Memory B cell (primary cell): ENCODE measurements at regions not wholly inside any gene's neighbourhood (a gene's known extent, or its start where the extent isn't known, plus 50 kb on each side); places are given as distances from the start of the nearest gene placed in this dataset.
"Not testable (repeated sequence)": the region's sequence is repeated elsewhere in the genome, so short reads cannot be mapped to it uniquely, and the experiment has no call there.

Experiments used
- ATAC-seq: fragments of 150-1000 bp; cut with Tn5 transposase; 2 replicates; pipeline ENCODE4 v1.10.0; 2021; ENCODE audit warnings: low read depth, mild to moderate bottlenecking, moderate library complexity
- DNase-seq, 2 donors: peaks; one replicate each; pipeline ENCODE4 v3.0.0; 2022; ENCODE audit warnings: low spot score in 2 of 2
- H3K27ac Mint-ChIP-seq: one replicate; pipeline ENCODE4 v1.8.0; 2022; ENCODE audit warnings: mild to moderate bottlenecking, moderate library complexity, mixed read lengths
- H3K27me3 Mint-ChIP-seq: one replicate; pipeline ENCODE4 v1.8.0; 2022; ENCODE audit warnings: mixed read lengths
- H3K36me3 Mint-ChIP-seq: one replicate; pipeline ENCODE4 v1.8.0; 2022; ENCODE audit warnings: mild to moderate bottlenecking, mixed read lengths
- H3K4me1 Mint-ChIP-seq: one replicate; pipeline ENCODE4 v1.8.0; 2022; ENCODE audit warnings: mixed read lengths
- H3K4me3 Mint-ChIP-seq: one replicate; pipeline ENCODE4 v1.8.0; 2022; ENCODE audit warnings: mild to moderate bottlenecking, moderate library complexity, mixed read lengths
- H3K9me3 Mint-ChIP-seq: one replicate; pipeline ENCODE4 v1.8.0; 2022; ENCODE audit warnings: mixed read lengths

DNA sequence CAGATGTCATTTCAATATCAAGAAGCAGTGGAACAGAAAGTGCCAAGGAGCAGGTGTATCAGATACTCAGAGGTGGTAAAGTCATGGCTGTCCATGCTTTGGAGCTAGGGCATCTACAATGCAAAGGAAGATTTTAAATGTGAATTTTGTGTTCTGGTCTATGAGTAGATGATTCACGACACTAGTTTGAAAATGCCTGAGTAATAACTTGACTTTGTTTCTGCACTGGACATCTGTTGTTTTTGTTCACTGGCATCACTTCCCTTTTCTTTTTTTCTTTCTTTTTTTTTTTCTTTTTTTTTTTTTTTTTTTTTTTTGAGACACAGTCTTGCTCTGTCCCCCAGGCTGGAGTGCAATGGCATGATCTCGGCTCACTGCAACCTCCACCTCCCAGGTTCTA is 460.7 kb upstream of the PAPPA start:
- H3K27ac Mint-ChIP-seq, DNase-seq, H3K4me1 Mint-ChIP-seq, H3K4me3 Mint-ChIP-seq, ATAC-seq, H3K27me3 Mint-ChIP-seq, H3K9me3 Mint-ChIP-seq, H3K36me3 Mint-ChIP-seq: not testable (repeated sequence)

GRCh38 chr9:115694014-115694413 is 459.6 kb upstream of the PAPPA start:
- DNase-seq = no peak
- ATAC-seq = no peak
- Mint-ChIP-seq H3K4me3 (no peak overlapping the region), H3K27me3 (no peaks in the 10 kb centered on the region), H3K36me3 (no peaks in the 10 kb centered on the region), H3K9me3 (no peaks in the 10 kb centered on the region), H3K27ac (no peak overlapping the region), H3K4me1 (no peaks in the 10 kb centered on the region)

DNA sequence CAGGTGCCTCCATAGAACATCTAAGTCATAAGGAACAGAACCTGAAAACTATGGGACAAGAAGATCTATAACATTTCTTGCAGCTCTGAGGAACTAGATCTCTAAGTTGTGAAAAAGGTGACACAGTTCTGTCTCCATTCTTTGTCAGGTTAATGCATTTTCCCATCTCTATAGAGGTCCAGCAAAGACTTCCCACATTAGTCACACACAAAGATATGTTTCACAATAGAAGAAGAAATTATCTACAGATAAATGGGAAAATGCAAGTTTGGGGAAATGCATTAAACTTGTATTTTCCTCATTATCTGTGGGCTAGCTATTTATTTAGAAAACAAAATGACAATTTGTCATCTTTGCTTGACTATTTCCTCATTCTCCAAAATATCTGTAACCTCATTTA is 458.6 kb upstream of the PAPPA start:
- DNase-seq = no peak
- H3K4me1 Mint-ChIP-seq = no peaks in the 10 kb centered on the region
- H3K27ac Mint-ChIP-seq = no peak overlapping the region
- ATAC-seq = no peak
- H3K36me3 Mint-ChIP-seq = no peaks in the 10 kb centered on the region
- H3K4me3 Mint-ChIP-seq = no peak overlapping the region
- H3K9me3 Mint-ChIP-seq = no peaks in the 10 kb centered on the region
- H3K27me3 Mint-ChIP-seq = no peaks in the 10 kb centered on the region

DNA sequence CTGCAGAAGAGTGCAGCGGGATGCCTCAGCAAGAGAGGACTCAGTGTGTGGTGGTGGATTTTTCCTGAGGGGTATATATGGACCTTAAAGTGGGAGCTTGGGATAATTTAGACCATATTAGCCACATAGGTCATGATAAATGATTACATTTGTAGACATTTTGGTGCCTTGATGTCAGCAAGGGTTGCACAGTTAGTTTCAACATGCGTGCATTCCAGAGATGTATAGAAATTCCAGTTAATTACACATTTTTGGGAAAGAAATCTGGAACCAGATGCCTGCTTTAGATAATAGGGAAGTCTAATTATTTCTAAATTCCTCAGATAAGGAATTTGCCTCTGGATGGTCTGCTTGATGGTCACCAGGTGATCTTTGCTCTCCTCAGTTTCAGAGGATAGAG is 440.6 kb upstream of the PAPPA start:
- no peak for DNase-seq

DNA sequence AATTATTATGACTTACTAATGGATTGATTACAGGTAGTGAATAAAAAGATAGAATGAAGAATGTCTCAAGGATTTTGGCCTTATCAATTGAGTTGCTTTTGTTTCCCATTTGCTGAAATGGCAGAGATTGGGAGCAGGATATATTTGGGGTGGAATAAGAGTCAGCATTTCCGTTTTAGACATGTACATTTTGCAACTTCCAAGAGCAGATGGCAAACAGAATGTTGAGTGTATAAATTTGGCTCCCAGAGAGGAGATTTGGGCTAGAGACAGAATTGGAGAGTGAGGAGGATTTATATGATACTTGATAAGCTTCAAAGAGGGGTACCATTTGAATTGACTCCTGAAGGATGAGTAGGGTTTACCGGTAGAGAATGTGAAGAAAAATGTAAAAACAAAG is 437.9 kb upstream of the PAPPA start:
- DNase-seq = no peak
- no peaks in the 10 kb centered on the region for H3K36me3 Mint-ChIP-seq
- no peak overlapping the region for H3K27ac Mint-ChIP-seq
- H3K27me3 Mint-ChIP-seq = peaks cover 3% of the 10 kb centered on the region
- peaks cover 5% of the 10 kb centered on the region for H3K9me3 Mint-ChIP-seq
- H3K4me1 Mint-ChIP-seq = no peaks in the 10 kb centered on the region
- no peak for ATAC-seq
- no peak overlapping the region for H3K4me3 Mint-ChIP-seq

More for the DNA sequence above, 440.6 kb upstream of the PAPPA start:
- H3K4me1 Mint-ChIP-seq = no peaks in the 10 kb centered on the region
- no peak overlapping the region for H3K27ac Mint-ChIP-seq
- no peak for ATAC-seq
- no peaks in the 10 kb centered on the region for H3K36me3 Mint-ChIP-seq
- peaks cover 3% of the 10 kb centered on the region for H3K27me3 Mint-ChIP-seq
- peaks cover 5% of the 10 kb centered on the region for H3K9me3 Mint-ChIP-seq
- no peak overlapping the region for H3K4me3 Mint-ChIP-seq

GRCh38 chr9:115717298-115717697 is 436.3 kb upstream of the PAPPA start:
- ATAC-seq (no peak), DNase-seq (no peak)
- Mint-ChIP-seq H3K4me3 (no peak overlapping the region), H3K27me3 (peaks cover 3% of the 10 kb centered on the region), H3K27ac (no peak overlapping the region), H3K9me3 (peaks cover 3% of the 10 kb centered on the region), H3K36me3 (no peaks in the 10 kb centered on the region), H3K4me1 (no peaks in the 10 kb centered on the region)

DNA sequence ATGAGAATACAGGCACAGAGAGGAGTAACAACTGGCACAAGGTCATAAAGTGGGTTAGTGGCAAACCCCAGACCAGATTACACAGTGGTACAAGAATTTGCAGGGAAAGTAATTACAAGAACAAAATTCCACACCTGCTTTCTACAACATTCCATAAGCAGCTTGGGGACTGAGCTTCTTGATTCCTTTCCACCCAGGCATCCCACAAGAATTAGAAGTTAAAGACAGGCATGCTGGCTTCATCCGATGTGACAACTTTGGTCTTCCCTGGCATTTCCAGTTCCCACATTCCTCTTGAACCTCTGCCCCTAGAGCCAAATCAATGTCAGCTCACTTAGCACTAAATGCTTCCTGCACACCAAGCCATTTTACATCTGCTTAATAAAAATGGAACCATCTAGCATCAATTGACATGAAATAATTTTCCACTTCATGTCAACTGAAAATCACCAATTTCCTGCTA is 435.8 kb upstream of the PAPPA start:
- peaks cover 2% of the 10 kb centered on the region for H3K27me3 Mint-ChIP-seq
- H3K9me3 Mint-ChIP-seq = peaks cover 3% of the 10 kb centered on the region
- no peak overlapping the region for H3K27ac Mint-ChIP-seq
- no peaks in the 10 kb centered on the region for H3K4me1 Mint-ChIP-seq
- DNase-seq (no peak), ATAC-seq (no peak)
- H3K4me3 Mint-ChIP-seq = no peak overlapping the region
- H3K36me3 Mint-ChIP-seq = no peaks in the 10 kb centered on the region

- no peak overlapping the region for H3K27ac Mint-ChIP-seq
- ATAC-seq (no peak), DNase-seq (no peak)
- H3K36me3 Mint-ChIP-seq = no peaks in the 10 kb centered on the region
- no peaks in the 10 kb centered on the region for H3K4me1 Mint-ChIP-seq
- no peak overlapping the region for H3K4me3 Mint-ChIP-seq
- peaks cover 18% of the 10 kb centered on the region for H3K9me3 Mint-ChIP-seq
- H3K27me3 Mint-ChIP-seq = no peaks in the 10 kb centered on the region
Measured at GRCh38 chr9:115730396-115730795, 423.2 kb upstream of the PAPPA start.

- Mint-ChIP-seq H3K9me3 (peaks cover 17% of the 10 kb centered on the region), H3K4me1 (no peaks in the 10 kb centered on the region), H3K36me3 (no peaks in the 10 kb centered on the region), H3K4me3 (no peak overlapping the region), H3K27me3 (no peaks in the 10 kb centered on the region), H3K27ac (no peak overlapping the region)
- DNase-seq = no peak
- ATAC-seq = no peak
Measured at GRCh38 chr9:115730845-115731244, 422.7 kb upstream of the PAPPA start.

DNA sequence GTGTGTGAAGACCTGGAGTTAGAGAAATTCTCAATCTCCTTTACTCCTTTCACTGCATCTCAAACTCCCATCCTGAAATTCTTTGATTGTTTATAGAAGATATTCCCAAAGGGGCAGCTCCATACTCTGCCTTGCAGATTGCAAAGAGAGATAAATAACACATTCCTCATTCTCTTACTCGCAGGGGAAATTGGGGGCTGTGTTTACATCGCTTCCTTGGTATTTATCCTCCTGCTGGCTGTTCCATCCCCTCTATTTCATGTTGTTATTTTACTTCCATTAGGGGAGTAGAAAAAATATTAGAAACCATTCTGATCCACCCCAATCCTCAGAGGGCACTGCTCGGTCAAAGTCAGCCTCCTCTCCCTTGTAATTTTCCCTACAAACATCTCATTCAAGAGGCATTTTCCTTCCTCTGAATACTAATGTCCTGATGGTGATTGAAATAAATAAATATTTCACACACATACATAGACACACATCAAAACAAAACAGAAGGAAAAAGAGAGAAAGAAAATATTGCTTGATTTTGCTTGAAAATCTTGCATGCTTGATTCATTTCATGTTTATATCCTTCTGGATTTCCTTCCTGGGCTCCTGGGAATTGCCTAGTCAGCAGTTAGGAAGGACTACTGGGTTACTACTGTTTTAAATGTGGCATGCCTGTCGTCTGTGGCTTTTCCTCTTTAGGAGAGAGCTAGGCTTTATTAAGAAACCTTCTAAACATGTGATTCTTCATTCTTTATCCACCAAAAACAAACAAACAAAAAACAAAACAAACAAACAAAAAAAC is 420.1 kb upstream of the PAPPA start:
- H3K4me1 Mint-ChIP-seq = no peaks in the 10 kb centered on the region
- H3K36me3 Mint-ChIP-seq = no peaks in the 10 kb centered on the region
- no peak overlapping the region for H3K27ac Mint-ChIP-seq
- H3K27me3 Mint-ChIP-seq = no peaks in the 10 kb centered on the region
- DNase-seq (no peak), ATAC-seq (no peak)
- H3K9me3 Mint-ChIP-seq = peaks cover 5% of the 10 kb centered on the region
- H3K4me3 Mint-ChIP-seq = no peak overlapping the region

DNA sequence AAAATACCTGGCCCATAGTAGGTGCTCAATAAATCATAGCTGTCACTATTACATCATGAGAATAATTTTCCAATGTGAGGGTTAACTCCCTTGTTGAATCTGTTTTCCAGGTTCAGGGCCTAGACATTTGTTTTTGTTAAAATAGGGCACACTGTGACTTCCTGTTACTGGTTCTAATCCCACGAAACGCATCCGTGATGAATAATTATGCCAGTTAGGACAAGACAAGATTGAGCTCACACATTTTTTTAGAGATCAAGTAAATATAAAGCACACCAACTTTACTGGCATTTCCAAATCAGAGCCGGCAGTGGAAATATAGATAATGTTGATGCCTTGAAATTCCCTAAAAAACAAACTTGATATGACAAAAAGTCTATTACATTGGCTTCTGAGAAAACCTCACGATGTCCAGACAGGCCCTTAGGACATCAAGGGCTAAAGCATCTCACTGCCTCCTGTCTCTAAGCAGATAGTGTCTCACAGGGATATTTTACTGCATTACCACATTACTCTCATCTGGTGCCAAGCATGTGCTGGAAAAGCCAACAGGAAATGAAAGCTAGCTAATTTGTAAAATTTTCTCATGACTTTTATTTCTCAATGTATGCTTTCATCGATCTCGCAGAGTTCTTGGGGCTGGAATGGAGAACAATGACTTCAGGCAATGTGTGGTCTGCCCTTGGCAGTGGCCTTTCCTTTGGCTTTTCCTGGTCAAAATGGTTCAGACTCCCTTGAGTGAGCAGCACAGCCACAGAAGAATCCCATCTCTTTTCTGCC is 414.3 kb upstream of the PAPPA start:
- ATAC-seq = no peak

DNA sequence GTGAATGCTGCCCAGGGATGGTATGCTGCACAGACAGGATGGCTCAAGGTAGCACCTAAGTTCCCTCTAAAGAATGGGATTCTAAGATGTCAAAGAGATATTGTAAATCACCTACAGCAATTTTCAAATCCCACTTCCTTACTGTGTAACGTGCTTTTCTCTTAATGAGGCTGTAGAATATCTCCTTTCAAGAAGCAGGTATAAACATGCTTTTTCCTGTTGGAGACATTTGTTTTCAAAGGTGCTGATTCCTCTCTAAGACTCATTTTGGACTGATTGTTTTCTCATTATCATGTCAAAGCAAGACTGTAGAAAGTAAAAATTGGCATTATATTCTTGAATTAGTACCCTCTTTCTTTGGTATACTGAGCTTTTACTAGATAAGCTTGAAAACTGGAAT is 412.6 kb upstream of the PAPPA start:
- Mint-ChIP-seq H3K4me3 (no peak overlapping the region), H3K27me3 (no peaks in the 10 kb centered on the region), H3K9me3 (no peaks in the 10 kb centered on the region), H3K4me1 (no peaks in the 10 kb centered on the region), H3K36me3 (no peaks in the 10 kb centered on the region), H3K27ac (no peak overlapping the region)
- ATAC-seq (no peak), DNase-seq (no peak)

More for the DNA sequence above, 414.3 kb upstream of the PAPPA start:
- Mint-ChIP-seq H3K27me3 (no peaks in the 10 kb centered on the region), H3K9me3 (no peaks in the 10 kb centered on the region), H3K27ac (no peak overlapping the region), H3K4me3 (no peak overlapping the region), H3K4me1 (no peaks in the 10 kb centered on the region), H3K36me3 (no peaks in the 10 kb centered on the region)
- DNase-seq = no peak

GRCh38 chr9:115743709-115744605 is 409.6 kb upstream of the PAPPA start:
- Mint-ChIP-seq H3K9me3 (no peaks in the 10 kb centered on the region), H3K27me3 (no peaks in the 10 kb centered on the region), H3K4me1 (no peaks in the 10 kb centered on the region), H3K36me3 (no peaks in the 10 kb centered on the region), H3K27ac (no peak overlapping the region), H3K4me3 (no peak overlapping the region)
- DNase-seq (no peak), ATAC-seq (no peak)

- DNase-seq (no peak), ATAC-seq (no peak)
- H3K27ac Mint-ChIP-seq = no peak overlapping the region
- peaks cover 1% of the 10 kb centered on the region for H3K27me3 Mint-ChIP-seq
- no peaks in the 10 kb centered on the region for H3K9me3 Mint-ChIP-seq
- H3K4me1 Mint-ChIP-seq = no peaks in the 10 kb centered on the region
- H3K4me3 Mint-ChIP-seq = no peak overlapping the region
- H3K36me3 Mint-ChIP-seq = no peaks in the 10 kb centered on the region
Measured at GRCh38 chr9:115746496-115746895, 407.1 kb upstream of the PAPPA start.
